ENCODE measurements at regions not wholly inside any gene's neighbourhood (a gene's known extent, or its start where the extent isn't known, plus 50 kb on each side); places are given as distances from the start of the nearest gene placed in this dataset.

DNA sequence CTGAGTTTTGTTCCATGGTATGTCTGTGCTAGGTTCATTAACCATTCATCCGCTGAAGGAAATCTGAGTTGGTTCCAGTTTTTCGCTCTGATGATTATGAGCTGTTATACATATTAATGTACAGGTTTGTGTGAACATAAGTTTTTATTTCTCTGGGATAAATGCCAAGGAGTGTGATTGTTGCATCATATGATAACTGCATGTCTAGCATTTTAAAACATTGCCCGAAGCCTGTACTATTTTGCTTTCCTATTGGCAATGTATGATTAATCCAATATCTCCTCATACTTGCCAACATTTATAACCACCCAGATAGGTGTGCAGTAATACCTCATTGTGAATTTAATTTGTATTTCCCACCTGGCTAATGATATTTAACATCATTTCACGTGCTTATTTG lies 322.7 kb downstream of the ZNF326 start:
- TF ChIP-seq, protein P1, sequence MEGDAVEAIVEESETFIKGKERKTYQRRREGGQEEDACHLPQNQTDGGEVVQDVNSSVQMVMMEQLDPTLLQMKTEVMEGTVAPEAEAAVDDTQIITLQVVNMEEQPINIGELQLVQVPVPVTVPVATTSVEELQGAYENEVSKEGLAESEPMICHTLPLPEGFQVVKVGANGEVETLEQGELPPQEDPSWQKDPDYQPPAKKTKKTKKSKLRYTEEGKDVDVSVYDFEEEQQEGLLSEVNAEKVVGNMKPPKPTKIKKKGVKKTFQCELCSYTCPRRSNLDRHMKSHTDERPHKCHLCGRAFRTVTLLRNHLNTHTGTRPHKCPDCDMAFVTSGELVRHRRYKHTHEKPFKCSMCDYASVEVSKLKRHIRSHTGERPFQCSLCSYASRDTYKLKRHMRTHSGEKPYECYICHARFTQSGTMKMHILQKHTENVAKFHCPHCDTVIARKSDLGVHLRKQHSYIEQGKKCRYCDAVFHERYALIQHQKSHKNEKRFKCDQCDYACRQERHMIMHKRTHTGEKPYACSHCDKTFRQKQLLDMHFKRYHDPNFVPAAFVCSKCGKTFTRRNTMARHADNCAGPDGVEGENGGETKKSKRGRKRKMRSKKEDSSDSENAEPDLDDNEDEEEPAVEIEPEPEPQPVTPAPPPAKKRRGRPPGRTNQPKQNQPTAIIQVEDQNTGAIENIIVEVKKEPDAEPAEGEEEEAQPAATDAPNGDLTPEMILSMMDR (IDR thresholded peaks at IDR 0.05; ENCODE audit: insufficient read depth, low read length, poor library complexity, severe bottlenecking), result no peak
- TF ChIP-seq EZH2phosphoT487 (conservative IDR thresholded peaks at IDR 0.05; ENCODE audit: low read length), result no peak

Measured in SU-DHL-6 (cell line).